Naive B cell (primary cell): ENCODE measurements at regions not wholly inside any gene's neighbourhood (a gene's known extent, or its start where the extent isn't known, plus 50 kb on each side); places are given as distances from the start of the nearest gene placed in this dataset.
"Not testable (repeated sequence)": the region's sequence is repeated elsewhere in the genome, so short reads cannot be mapped to it uniquely, and the experiment has no call there.

Experiments
- ATAC-seq, 2 donors: fragments of 150-1000 bp; cut with Tn5 transposase; 2 replicates each; pipeline ENCODE4 v1.10.0; 2021; ENCODE audit warnings: low read depth in 2 of 2, mild to moderate bottlenecking in 2 of 2, moderate library complexity in 2 of 2
- DNase-seq: peaks from one replicate; pipeline ENCODE4 v3.0.0; 2022
- H3K27ac Mint-ChIP-seq, 6 donors: one replicate each; pipeline ENCODE4 v1.8.0; 2020 to 2022; ENCODE audit warnings: mild to moderate bottlenecking in 6 of 6, mixed read lengths in 6 of 6, moderate library complexity in 5 of 6, inconsistent platforms in 2 of 6
- H3K27me3 Mint-ChIP-seq, 3 donors: one replicate each; pipeline ENCODE4 v1.8.0; 2021 to 2022; ENCODE audit warnings: mixed read lengths in 3 of 3, mild to moderate bottlenecking in 1 of 3
- H3K36me3 Mint-ChIP-seq, 2 donors: one replicate each; pipeline ENCODE4 v1.8.0; 2020 to 2022; ENCODE audit warnings: mixed read lengths in 2 of 2, inconsistent platforms in 1 of 2, mild to moderate bottlenecking in 1 of 2
- H3K4me1 Mint-ChIP-seq, 3 donors: one replicate each; pipeline ENCODE4 v1.8.0; 2020 to 2022; ENCODE audit warnings: mixed read lengths in 3 of 3, inconsistent platforms in 1 of 3, mild to moderate bottlenecking in 1 of 3, moderate library complexity in 1 of 3
- H3K4me3 Mint-ChIP-seq, 8 donors: one replicate each; pipeline ENCODE4 v1.8.0; 2020 to 2022; ENCODE audit warnings: mild to moderate bottlenecking in 8 of 8, mixed read lengths in 8 of 8, moderate library complexity in 8 of 8, inconsistent platforms in 2 of 8
- H3K9me3 Mint-ChIP-seq, 7 donors: one replicate each; pipeline ENCODE4 v1.8.0; 2020 to 2022; ENCODE audit warnings: mixed read lengths in 7 of 7, mild to moderate bottlenecking in 5 of 7, inconsistent platforms in 2 of 7, moderate library complexity in 1 of 7

DNA sequence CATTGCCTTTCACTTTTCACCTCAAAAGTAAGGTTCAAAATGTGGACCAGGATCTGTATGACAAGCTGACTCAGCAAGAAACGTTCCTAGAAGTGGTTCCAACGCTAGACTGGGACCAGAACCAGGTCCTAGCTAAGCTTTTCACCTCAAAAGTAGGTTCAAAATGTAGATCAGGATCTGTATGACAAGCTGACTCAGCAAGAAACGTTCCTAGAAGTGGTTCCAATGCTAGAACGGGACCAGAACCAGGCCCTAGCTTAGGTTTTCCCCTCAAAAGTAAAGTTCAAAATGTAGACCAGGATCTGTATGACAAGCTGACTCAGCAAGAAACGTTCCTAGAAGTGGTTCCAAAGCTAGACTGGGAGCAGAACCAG lies 52.5 kb upstream of the TMEM97 start:
- H3K4me1 Mint-ChIP-seq, H3K27ac Mint-ChIP-seq, H3K4me3 Mint-ChIP-seq, ATAC-seq, DNase-seq: not testable (repeated sequence)
- H3K9me3 Mint-ChIP-seq = peaks cover 9 to 42% (median 28%) of the 10 kb centered on the region in 7 donors
- peaks cover 18 to 34% (median 29%) of the 10 kb centered on the region in 3 donors for H3K27me3 Mint-ChIP-seq
- H3K36me3 Mint-ChIP-seq = peaks cover 0 to 13% of the 10 kb centered on the region in 2 donors

DNA sequence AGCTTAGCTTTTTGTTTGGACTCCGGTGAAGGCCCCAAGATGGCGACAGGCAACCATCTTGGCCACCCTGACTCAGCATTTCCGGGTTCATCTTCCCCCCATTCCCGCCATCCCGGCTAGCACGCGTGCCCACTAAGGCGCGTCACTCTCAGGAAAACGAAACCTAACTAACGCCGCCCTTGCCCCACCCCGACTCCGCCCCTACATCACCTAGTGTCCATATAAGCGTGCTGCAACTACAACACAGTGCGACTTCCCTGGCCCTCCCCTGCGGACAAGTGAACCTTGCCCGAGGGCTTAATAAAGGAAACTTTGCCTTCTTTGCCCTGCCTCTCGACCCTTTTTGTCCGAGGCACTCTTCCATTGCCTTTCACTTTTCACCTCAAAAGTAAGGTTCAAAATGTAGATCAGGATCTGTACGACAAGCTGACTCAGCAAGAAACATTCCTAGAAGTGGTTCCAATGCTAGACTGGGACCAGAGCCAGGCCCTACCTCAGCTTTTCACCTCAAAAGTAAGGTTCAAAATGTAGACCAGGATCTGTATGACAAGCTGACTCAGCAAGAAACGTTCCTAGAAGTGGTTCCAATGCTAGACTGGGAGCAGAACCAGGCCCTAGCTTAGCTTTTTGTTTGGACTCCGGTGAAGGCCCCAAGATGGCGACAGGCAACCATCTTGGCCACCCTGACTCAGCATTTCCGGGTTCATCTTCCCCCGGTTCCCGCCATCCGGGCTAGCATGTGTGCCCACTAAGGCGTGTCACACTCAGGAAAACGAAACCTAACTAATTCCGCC lies 51.9 kb upstream of the TMEM97 start:
- H3K4me1 Mint-ChIP-seq, DNase-seq, ATAC-seq, H3K4me3 Mint-ChIP-seq: not testable (repeated sequence)
- Mint-ChIP-seq H3K27me3 (peaks cover 21 to 40% (median 29%) of the 10 kb centered on the region in 3 donors), H3K36me3 (peaks cover 0 to 11% of the 10 kb centered on the region in 2 donors), H3K27ac (peak overlapping the region in 1 of 6 donors; percentile 62), H3K9me3 (peaks cover 5 to 36% (median 22%) of the 10 kb centered on the region in 7 donors)

DNA sequence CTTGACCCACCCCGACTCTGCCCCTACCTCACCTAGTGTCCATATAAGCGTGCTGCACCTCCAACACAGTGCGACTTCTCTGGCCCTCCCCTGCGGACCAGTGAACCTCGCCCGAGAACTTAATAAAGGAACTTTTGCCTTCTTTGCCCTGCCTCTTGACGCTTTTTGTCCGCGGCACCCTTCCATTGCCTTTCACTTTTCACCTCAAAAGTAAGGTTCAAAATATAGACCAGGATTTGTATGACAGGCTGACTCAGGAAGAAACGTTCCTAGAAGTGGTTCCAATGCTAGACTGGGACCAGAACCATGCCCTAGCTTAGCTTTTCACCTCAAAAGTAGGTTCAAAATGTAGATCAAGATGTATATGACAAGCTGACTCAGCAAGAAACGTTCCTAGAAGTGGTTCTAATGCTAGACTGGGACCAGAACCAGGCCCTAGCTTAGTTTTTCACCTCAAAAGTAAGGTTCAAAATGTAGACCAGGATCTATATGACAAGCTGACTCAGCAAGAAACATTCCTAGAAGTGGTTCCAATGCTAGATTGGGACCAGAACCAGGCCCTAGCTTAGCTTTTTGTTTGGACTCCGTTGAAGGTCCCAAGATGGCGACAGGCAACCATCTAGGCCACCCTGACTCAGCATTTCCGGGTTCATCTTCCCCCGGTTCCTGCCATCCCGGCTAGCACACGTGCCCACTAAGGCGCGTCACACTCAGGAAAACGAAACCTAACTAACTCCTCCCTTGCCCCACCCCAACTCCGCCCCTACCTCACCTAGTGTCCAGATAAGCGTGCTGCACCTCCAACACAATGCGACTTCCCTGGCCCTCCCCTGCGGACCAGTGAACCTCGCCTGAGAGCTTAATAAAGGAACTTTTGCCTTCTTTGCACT lies 51.0 kb upstream of the TMEM97 start:
- peaks cover 29 to 48% (median 38%) of the 10 kb centered on the region in 3 donors for H3K27me3 Mint-ChIP-seq
- H3K36me3 Mint-ChIP-seq = peaks cover 0 to 6% of the 10 kb centered on the region in 2 donors
- H3K4me3 Mint-ChIP-seq = no peak overlapping the region
- H3K4me1 Mint-ChIP-seq = no peaks in the 10 kb centered on the region
- H3K27ac Mint-ChIP-seq = peak overlapping the region in 1 of 6 donors; percentile 37
- no peak for ATAC-seq
- DNase-seq = no peak
- H3K9me3 Mint-ChIP-seq = peaks cover 0 to 30% (median 16%) of the 10 kb centered on the region in 7 donors

DNA sequence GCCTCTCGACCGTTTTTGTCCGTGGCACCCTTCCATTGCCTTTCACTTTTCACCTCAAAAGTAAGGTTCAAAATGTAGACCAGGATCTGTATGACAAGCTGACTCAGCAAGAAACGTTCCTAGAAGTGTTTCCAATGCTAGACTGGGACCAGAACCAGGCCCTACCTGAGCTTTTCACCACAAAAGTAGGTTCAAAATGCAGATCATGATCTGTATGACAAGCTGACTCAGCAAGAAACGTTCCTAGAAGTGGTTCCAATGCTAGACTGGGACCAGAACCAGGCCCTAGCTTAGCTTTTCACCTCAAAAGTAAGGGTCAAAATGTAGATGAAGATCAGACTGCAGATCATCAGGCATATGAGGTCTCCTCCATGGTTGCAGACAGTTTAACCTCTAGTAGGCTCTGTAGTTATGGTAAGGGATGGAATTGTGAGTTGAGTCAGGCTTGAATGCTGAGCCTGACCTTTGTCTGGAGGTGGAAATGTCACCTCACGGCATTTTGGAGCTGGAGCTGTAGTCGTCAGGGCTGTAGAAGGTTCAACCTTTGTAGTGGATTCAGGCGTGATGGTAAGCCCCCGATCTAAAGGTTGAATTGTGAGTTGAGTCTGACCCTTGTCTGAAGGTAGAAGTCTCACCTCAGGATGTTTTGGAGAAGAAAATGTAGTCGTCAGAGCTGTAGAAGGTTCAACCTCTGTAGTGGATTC lies 50.2 kb upstream of the TMEM97 start:
- Mint-ChIP-seq H3K4me3 (no peak overlapping the region), H3K9me3 (peaks cover 0 to 22% (median 9%) of the 10 kb centered on the region in 7 donors)

More for the DNA sequence above, 50.2 kb upstream of the TMEM97 start:
- Mint-ChIP-seq H3K36me3 (peaks cover 0 to 6% of the 10 kb centered on the region in 2 donors), H3K27me3 (peaks cover 33 to 56% (median 42%) of the 10 kb centered on the region in 3 donors), H3K27ac (no peak overlapping the region), H3K4me1 (no peaks in the 10 kb centered on the region)
- ATAC-seq (no peak), DNase-seq (no peak)
